K562 (cell line): ENCODE measurements at regions not wholly inside any gene's neighbourhood (a gene's known extent, or its start where the extent isn't known, plus 50 kb on each side); places are given as distances from the start of the nearest gene placed in this dataset.

Source experiments
- ATAC-seq: fragments of 200-7000 bp; cut with Tn5 transposase; 3 replicates; pipeline ENCODE4 v1.9.1; 2020; ENCODE audit warnings: moderate library complexity
- BruUV-seq: library from RNA; stranded (reverse); fragments of 400-500 nt; replicated peaks from 2 replicates; lab custom pipeline; 2021; lab: Mats Ljungman, UMichigan
- CTCF ChIA-PET: fragments of 300-600 bp; formaldehyde crosslinking; extraction: SDS; loops from one replicate; lab custom pipeline; 2021; ENCODE audit warnings: low intra/inter-chr PET ratio; lab: Yijun Ruan, JAX
- POLR2A ChIA-PET: fragments of 300-600, 350-650 bp; sonication (Branson Sonifier 250); formaldehyde crosslinking; extraction: SDS; loops from one replicate; lab custom pipeline; 2021; ENCODE audit warnings: antibody characterized with exemption, inconsistent platforms; lab: Yijun Ruan, JAX
- DNase-seq, 4 experiments: peaks; one replicate each; pipeline versions ENCODE4 v3.0.0 to v3.0.0-alpha.2; 2011 to 2018; ENCODE audit warnings: low spot score in 3 of 4, mixed read lengths in 3 of 4; ENCODE audit errors: extremely low read depth in 1 of 4
- FAIRE-seq: peaks from 2 replicates; lab custom pipeline; 2011; peaks lifted over from hg19 to GRCh38; lab: Jason Lieb, UNC
- H2AFZ ChIP-seq: 2 replicates; pipeline ENCODE4 v1.6.0; 2011; ENCODE audit warnings: low read depth, low read length, control low read depth, inconsistent platforms
- H3K27ac ChIP-seq: fragments of 200-600 bp; 3 replicates; pipeline ENCODE4 v1.8.0; 2011; ENCODE audit warnings: low read depth, mild to moderate bottlenecking, control low read depth, inconsistent platforms, low read length, moderate library complexity, mixed read lengths; ENCODE audit errors: extremely low read depth
- H3K27me3 ChIP-seq, 2 experiments: fragments of 300-600 bp in 1 of 2; 2 replicates in 1 of 2; 3 replicates in 1 of 2; pipeline versions ENCODE4 v1.6.0 to v1.8.0; 2011; ENCODE audit warnings: inconsistent platforms in 2 of 2, low read length in 2 of 2, mild to moderate bottlenecking in 1 of 2, mixed read lengths in 1 of 2, moderate library complexity in 1 of 2; ENCODE audit not compliant: control insufficient read depth in 2 of 2, insufficient read depth in 2 of 2
- H3K36me3 ChIP-seq: fragments of 300-600 bp; 3 replicates; pipeline ENCODE4 v1.8.0; 2011; ENCODE audit warnings: mild to moderate bottlenecking, low read length, inconsistent platforms; ENCODE audit not compliant: control insufficient read depth, insufficient read depth
- H3K4me1 ChIP-seq, 2 experiments: fragments of 200-600 bp in 1 of 2; replicated peaks in 1 of 2; 2 replicates in 1 of 2; 3 replicates in 1 of 2; pipeline versions ENCODE4 v1.5.1 to v1.8.0; 2011; ENCODE audit warnings: inconsistent platforms in 2 of 2, low read length in 2 of 2, mild to moderate bottlenecking in 1 of 2, mixed read lengths in 1 of 2, moderate library complexity in 1 of 2; ENCODE audit not compliant: control insufficient read depth in 2 of 2, insufficient read depth in 2 of 2
- H3K4me2 ChIP-seq: 2 replicates; pipeline ENCODE4 v1.6.1; 2011; ENCODE audit warnings: low read length, control low read depth, inconsistent platforms, mixed read lengths; ENCODE audit not compliant: insufficient read depth
- H3K4me3 ChIP-seq: fragments of 200-600 bp; sonication (generic), shearing (Covaris generic); 2 replicates; pipeline ENCODE4 v1.5.1; 2016; ENCODE audit warnings: control low read depth, inconsistent platforms
- H3K79me2 ChIP-seq: fragments of 200-600 bp; 3 replicates; pipeline ENCODE4 v1.8.0; 2011; ENCODE audit warnings: low read length, inconsistent platforms; ENCODE audit not compliant: control insufficient read depth, insufficient read depth
- H3K9ac ChIP-seq, 2 experiments: 2 replicates each; pipeline versions ENCODE4 v1.6.0 to v1.6.1; 2011; ENCODE audit warnings: low read depth in 2 of 2, low read length in 2 of 2, control low read depth in 1 of 2, inconsistent platforms in 1 of 2, mild to moderate bottlenecking in 1 of 2, mixed read lengths in 1 of 2; ENCODE audit not compliant: insufficient read depth in 1 of 2
- H3K9me1 ChIP-seq: one replicate; pipeline ENCODE4 v1.6.0; 2011; ENCODE audit warnings: inconsistent platforms, mild to moderate bottlenecking, low read length, moderate library complexity; ENCODE audit not compliant: control insufficient read depth, insufficient read depth
- H3K9me3 ChIP-seq: replicated peaks from 2 replicates; pipeline ENCODE4 v1.5.1; 2011; ENCODE audit warnings: low read depth, low read length, inconsistent platforms; ENCODE audit not compliant: control insufficient read depth, insufficient read depth
- H4K20me1 ChIP-seq: replicated peaks from 2 replicates; pipeline ENCODE4 v1.6.1; 2011; ENCODE audit warnings: low read length, inconsistent platforms, mixed read lengths; ENCODE audit not compliant: control insufficient read depth, insufficient read depth
- ADNP ChIP-seq: fragments of 200-800 bp; sonication (Bioruptor generic); IDR thresholded peaks from 2 replicates; pipeline ENCODE4 v1.6.1; 2016; ENCODE audit warnings: missing genetic modification characterization, missing compliant biosample characterization
- GTF3C2 ChIP-seq: IDR thresholded peaks from 3 replicates; pipeline ENCODE4 v1.6.1; 2011; ENCODE audit warnings: borderline replicate concordance, mild to moderate bottlenecking, moderate library complexity; ENCODE audit not compliant: insufficient read length; ENCODE audit errors: extremely low read depth
- MGA ChIP-seq: fragments of 450-650 bp; IDR thresholded peaks from 2 replicates; pipeline ENCODE4 v1.6.1; 2016; ENCODE audit warnings: mild to moderate bottlenecking, moderate library complexity
- PHF20 ChIP-seq: fragments of 450-650 bp; IDR thresholded peaks from 2 replicates; pipeline ENCODE4 v1.6.1; 2018; ENCODE audit not compliant: partially characterized antibody
- THRAP3 ChIP-seq: fragments of 450-650 bp; IDR thresholded peaks from 2 replicates; pipeline ENCODE4 v1.6.1; 2016; ENCODE audit warnings: mild to moderate bottlenecking, inconsistent platforms, borderline replicate concordance
- ZNF146 ChIP-seq: IDR thresholded peaks from one replicate; pipeline ENCODE4 v1.6.1; 2018; ENCODE audit warnings: missing compliant biosample characterization; ENCODE audit not compliant: unreplicated experiment
- WGBS: fragments of 100-300 bp; shearing (Covaris generic); methylation state at CpG from one replicate; pipeline ENCODE4 v1.1.6; 2016; ENCODE audit warnings: low coverage, mixed read lengths; ENCODE audit not compliant: insufficient coverage; ENCODE audit errors: missing lambda C conversion rate; 5-methylcytosine and 5-hydroxymethylcytosine counted together
- in situ Hi-C: fragments of 300-500 bp; cut with MboI; formaldehyde crosslinking; loops from 4 replicates; pipeline ENCODE4 v1.15.0; 2018; ENCODE audit warnings: inconsistent platforms, mixed read lengths
- intact Hi-C: fragments of 100-400 bp; cut with micrococcal nuclease; formaldehyde crosslinking; loops from 2 replicates; pipeline ENCODE4 v1.14.2; 2022

- TF ChIP-seq GTF3C2 (no peak), THRAP3 (no peak)
Observed at GRCh38 chr14:85205875-85206274, 324.1 kb upstream of the FLRT2 start (continued).

- Histone ChIP-seq H3K9ac (no peak overlapping the region), H3K79me2 (no peaks in the 10 kb centered on the region), H3K9me1 (no peaks in the 10 kb centered on the region), H3K4me2 (no peak overlapping the region), H2AFZ (no peak overlapping the region), H3K4me1 (no peaks in the 10 kb centered on the region), H4K20me1 (no peaks in the 10 kb centered on the region), H3K9me3 (no peaks in the 10 kb centered on the region), H3K36me3 (no peaks in the 10 kb centered on the region), H3K4me3 (no peak overlapping the region), H3K27me3 (no peaks in the 10 kb centered on the region), H3K27ac (no peak overlapping the region)
- ChIA-PET CTCF (no interaction called here), POLR2A (no interaction called here)
- intact Hi-C loops = no loop called here
- no peak for ATAC-seq
- BruUV-seq = no TSS peak
- no peak for FAIRE-seq
- no peak for DNase-seq
- in situ Hi-C loops = no loop called here
- 0% methylated on average over 2 of the region's 4 CpGs for WGBS
- no peak for TF ChIP-seq ZNF146 (CRISPR knock-in tag)
- no peak for TF ChIP-seq ADNP (tag)
- no peak for TF ChIP-seq PHF20
- TF ChIP-seq MGA = no peak
Observed at GRCh38 chr14:85214471-85214870, 315.5 kb upstream of the FLRT2 start.
